GM18868 (cell line): ENCODE measurements at regions not wholly inside any gene's neighbourhood (a gene's known extent, or its start where the extent isn't known, plus 50 kb on each side); places are given as distances from the start of the nearest gene placed in this dataset.
A peak's percentile ranks its signal among the peaks of the same experiment; 100 is the strongest.
"Not testable (repeated sequence)": the region's sequence is repeated elsewhere in the genome, so short reads cannot be mapped to it uniquely, and the experiment has no call there.

ENCODE experiments used
- ATAC-seq: cut with Tn5 transposase; IDR thresholded peaks from one replicate; pipeline ENCODE4 v1.9.1; 2021; ENCODE audit warnings: mild to moderate bottlenecking, moderate library complexity; ENCODE audit not compliant: unreplicated experiment

DNA sequence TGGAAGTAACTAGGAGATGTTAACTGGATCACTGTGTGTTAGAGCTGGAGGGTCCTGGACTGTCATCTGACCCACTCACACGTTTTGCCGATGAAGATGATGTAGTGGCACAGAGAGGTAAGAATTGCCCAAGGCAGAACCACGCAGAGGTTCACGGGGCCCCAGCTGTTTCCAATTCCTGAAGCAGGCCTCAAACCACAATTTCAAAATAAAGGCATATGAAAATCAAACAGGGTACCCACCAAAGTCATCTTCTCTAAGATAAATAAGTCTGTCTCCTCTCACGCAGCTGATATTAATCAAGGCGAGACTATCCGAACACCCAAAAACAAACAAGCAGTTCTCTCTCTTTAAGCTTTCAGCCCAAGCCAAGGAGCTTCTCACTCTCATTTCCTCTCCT is 113.3 kb upstream of the JCAD start:
- ATAC-seq: no peak

GRCh38 chr10:30172091-30172490 is 112.7 kb upstream of the JCAD start:
- no peak for ATAC-seq

GRCh38 chr10:30171601-30172000 is 112.2 kb upstream of the JCAD start:
- ATAC-seq: no peak

GRCh38 chr10:30170814-30171213 is 111.4 kb upstream of the JCAD start:
- no peak for ATAC-seq

DNA sequence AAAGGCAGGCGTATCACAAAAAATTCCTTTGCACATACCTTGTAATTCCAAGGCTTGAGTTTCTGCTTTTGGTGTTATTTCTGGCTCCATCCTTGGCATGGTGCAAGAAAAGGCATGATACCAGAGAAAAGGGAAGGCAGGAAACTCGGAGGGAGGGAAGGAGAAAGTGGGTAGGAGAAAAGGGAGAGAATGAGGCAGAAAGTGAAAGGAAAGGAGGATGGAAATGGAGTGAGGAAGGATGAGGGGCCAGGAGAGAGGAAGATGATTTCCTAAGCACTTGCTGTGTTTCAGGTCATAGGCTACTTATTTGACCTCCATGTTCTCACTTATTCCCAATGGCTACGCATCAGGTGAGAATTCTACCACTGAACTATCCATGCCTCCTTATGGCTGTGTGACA is 110.8 kb upstream of the JCAD start:
- ATAC-seq: no peak

GRCh38 chr10:30169342-30169741 is 110.0 kb upstream of the JCAD start:
- ATAC-seq: no peak

DNA sequence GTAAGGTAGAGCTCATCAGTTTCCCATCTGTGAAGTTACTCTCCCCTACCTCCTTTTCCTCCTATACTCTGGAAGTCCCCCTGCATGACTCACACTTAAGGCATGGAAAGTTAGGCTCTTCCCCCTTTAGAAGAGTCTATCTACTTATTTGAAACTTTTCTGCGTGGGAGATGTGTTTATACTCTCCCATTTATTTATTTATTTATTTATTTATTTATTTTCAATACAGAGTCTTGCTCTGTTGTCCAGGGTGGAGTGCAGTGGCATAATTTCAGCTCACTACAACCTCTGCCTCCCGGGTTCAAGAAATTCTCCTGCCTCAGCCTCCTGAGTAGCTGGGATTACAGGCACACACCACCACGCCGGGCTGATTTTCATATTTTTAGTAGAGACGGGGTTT is 107.5 kb upstream of the JCAD start:
- no peak for ATAC-seq

GRCh38 chr10:30163410-30163809 is 104.0 kb upstream of the JCAD start:
- ATAC-seq: not testable (repeated sequence)

DNA sequence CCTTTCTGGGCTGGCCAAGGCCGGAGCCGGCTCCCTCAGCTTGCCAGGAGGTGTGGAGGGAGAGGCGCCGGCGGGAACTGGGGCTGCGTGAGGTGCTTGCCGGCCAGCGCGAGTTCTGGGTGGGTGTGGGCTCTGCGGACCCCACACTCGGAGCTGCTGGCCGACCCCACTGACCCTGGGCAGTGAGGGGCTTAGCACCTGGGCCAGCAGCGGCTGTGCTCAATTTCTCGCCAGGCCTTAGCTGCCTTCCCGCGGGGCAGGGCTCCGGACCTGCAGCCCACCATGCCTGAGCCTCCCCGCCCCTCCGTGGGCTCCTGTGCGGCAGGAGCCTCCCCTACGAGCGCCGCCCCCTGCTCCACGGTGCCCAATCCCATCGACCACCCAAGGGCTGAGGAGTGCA is 103.4 kb upstream of the JCAD start:
- ATAC-seq: not testable (repeated sequence)

- peak; percentile 49 for ATAC-seq
Measured at GRCh38 chr10:30160271-30160982, 101.0 kb upstream of the JCAD start.

GRCh38 chr10:30159614-30160013 is 100.2 kb upstream of the JCAD start:
- ATAC-seq: not testable (repeated sequence)

GRCh38 chr10:30158325-30158960 is 99.1 kb upstream of the JCAD start:
- ATAC-seq: peak; percentile 47

DNA sequence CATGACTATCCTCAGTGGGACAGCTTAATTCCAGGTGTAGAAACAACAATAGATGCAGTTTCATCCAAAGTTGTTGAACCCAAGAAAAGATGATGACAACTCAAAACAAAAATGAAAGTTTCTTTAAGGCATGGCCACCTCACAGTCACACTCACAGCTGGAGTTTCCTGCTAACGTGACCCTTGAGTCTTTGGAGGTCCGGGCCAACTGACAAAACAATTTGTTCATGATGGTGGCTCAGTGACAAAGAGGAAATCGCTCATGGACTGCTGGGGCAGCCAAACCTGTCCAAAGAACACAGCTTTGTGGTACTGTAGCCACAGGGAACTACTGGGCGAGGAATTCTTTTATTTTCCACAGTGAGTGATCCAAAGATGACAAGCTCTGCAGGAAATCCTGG is 96.0 kb upstream of the JCAD start:
- ATAC-seq: no peak

- no peak for ATAC-seq
Measured at GRCh38 chr10:30154561-30154960, 95.2 kb upstream of the JCAD start.

DNA sequence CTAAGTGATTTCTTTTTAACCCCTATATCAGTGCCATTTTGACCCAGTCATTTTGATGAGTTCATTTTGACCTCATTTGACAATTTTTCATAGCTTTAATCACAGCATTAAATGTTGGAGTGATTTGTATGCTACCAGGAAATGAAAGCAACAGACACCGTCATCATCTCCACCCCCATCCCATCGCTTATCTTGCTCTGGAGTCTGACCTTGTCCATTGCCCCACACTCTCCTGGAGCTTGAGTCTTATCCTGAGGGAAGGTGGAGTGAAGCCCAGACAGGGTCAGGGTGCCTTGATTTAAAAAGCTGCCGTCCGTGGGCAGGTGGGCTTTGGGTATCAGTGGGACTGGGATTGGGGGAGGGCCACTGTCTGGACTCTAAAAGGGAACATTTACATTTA is 94.7 kb upstream of the JCAD start:
- no peak for ATAC-seq

GRCh38 chr10:30151581-30152389 is 92.4 kb upstream of the JCAD start:
- peak; percentile 61 for ATAC-seq

DNA sequence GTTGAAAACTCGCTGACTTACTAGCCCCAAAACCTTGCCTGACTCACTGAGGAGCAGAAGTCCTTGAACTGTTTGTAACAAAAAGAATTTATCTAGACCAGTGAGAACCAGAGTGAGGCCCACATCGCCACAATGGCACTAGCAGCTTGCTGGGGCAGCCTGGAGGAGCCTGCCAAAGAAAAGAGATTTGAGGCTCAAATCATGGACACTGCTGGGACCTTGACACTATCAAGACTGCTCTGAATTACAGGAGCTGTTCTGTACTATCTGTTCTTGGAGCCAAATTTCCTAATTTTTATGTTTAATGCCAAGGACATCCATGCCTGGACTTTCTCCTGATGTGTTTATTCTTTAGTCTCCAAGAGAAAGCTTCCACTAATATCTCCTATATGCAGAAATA is 82.0 kb upstream of the JCAD start:
- ATAC-seq: no peak

- no peak for ATAC-seq
Measured at GRCh38 chr10:30134171-30134945, 75.0 kb upstream of the JCAD start.

GRCh38 chr10:30133198-30133597 is 73.8 kb upstream of the JCAD start:
- ATAC-seq: no peak

GRCh38 chr10:30131369-30131768 is 72.0 kb upstream of the JCAD start:
- not testable (repeated sequence) for ATAC-seq

- not testable (repeated sequence) for ATAC-seq
Measured at GRCh38 chr10:30129326-30129725, 69.9 kb upstream of the JCAD start.
